ENCODE measurements at regions not wholly inside any gene's neighbourhood (a gene's known extent, or its start where the extent isn't known, plus 50 kb on each side); places are given as distances from the start of the nearest gene placed in this dataset.
A peak's percentile ranks its signal among the peaks of the same experiment; 100 is the strongest.

DNA sequence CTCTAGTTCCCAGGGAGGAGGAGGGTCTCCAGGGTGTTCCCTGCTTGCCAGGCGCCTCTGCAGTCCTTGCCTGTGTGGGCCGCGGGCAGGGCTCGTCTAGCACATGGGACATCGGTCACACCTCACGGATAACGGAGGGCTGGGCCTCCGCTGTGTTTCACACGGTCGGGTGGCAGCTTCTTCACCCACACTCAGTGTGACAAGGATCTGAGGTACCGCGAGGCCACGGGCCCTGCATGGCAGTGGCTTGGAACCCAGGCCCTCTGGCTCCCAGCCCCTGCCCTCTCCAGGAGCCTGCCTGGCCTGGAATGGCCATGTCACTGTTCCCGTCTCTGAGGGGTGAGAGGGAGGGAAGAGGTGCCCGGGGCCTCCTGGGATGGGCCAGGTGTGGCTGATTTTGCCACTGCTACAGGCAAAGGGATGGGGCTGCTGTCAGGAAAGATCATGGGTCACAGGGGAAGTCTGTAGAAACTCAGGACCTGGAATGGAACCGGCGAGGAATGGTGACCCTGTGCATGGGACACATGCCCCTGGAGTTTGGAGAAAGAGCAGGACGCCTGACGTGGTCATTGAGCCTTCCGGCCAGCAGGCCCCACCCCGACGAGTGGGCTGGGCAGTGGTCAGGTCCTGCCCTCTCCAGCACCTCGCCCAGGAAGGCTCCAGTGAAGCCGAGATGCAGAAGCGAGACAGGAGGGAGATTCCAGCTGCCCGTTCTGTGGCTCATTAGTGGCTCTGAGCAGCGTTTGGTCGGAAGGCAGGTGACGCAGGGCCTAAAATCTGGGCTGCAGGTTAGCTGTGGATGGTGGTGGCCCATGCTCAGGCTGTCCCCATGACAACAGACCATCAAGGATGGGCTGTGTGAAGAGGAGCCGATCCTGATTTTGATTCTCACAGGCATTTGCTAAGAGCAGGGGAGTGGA, 76.5 kb upstream of the GSE1 start:
- dilution Hi-C loops (cut with HindIII; ENCODE audit: low sequenced_read_pairs, unreplicated experiment) (no loop called here), in situ Hi-C loops (cut with MboI; ENCODE audit: low sequenced_read_pairs) (no loop called here), intact Hi-C loops (cut with micrococcal nuclease) (no loop called here)
- Histone ChIP-seq H2AFZ (replicated peaks; ENCODE audit: low read length, poor library complexity) (peak overlapping the region; percentile 7), H3K79me1 (ENCODE audit: low read depth in 1 of 2, low read length in 2 of 2) (peaks cover 10 to 42% of the 10 kb centered on the region in 2 experiments), H2AK9ac (replicated peaks; ENCODE audit: low read depth, low read length, poor library complexity) (no peak overlapping the region), H2BK5ac (ENCODE audit: low read depth, low read length, poor library complexity, severe bottlenecking) (no peak overlapping the region), H3K56ac (ENCODE audit: extremely low read depth, insufficient read depth, low read length) (no peak overlapping the region), H3K9me3 (ENCODE audit: control insufficient read depth, insufficient read depth, low read length) (peaks cover 11% of the 10 kb centered on the region), H4K8ac (ENCODE audit: low read depth in 2 of 2, low read length in 2 of 2) (no peak overlapping the region), H3K14ac (replicated peaks; ENCODE audit: low read depth, low read length) (no peak overlapping the region), H3K9ac (ENCODE audit: low read depth, low read length) (no peak overlapping the region), H3K18ac (ENCODE audit: low read depth, low read length) (no peak overlapping the region), H2BK15ac (ENCODE audit: low read depth, low read length) (no peak overlapping the region), H3K4ac (ENCODE audit: low read depth, low read length) (no peak overlapping the region), H3K27ac (ENCODE audit: insufficient read depth, low read length) (no peak overlapping the region), H2BK120ac (ENCODE audit: low read depth, low read length) (no peak overlapping the region), H3K36me3 (ENCODE audit: control insufficient read depth, insufficient read depth, low read length) (peaks cover 4% of the 10 kb centered on the region; the same call in 1 of the 2 replicates), H4K91ac (ENCODE audit: insufficient read depth, low read depth, low read length) (no peak overlapping the region), H3K23ac (ENCODE audit: low read depth, low read length) (0 out of 2 replicates have a peak overlapping the region, but pooled peaks have one; percentile 29), H3K4me2 (ENCODE audit: low read depth, low read length) (no peak overlapping the region), H2BK20ac (ENCODE audit: low read depth, low read length) (no peak overlapping the region), H3K9me1 (ENCODE audit: insufficient read depth, low read length) (peaks cover 7% of the 10 kb centered on the region; the same call in 1 of the 2 replicates), H4K20me1 (ENCODE audit: insufficient read depth, low read length) (peaks cover 14% of the 10 kb centered on the region), H3K4me3 (ENCODE audit: insufficient read depth, low read depth, low read length) (no peak overlapping the region), H3K27me3 (ENCODE audit: control insufficient read depth, insufficient read depth, low read length) (no peaks in the 10 kb centered on the region), H2AK5ac (ENCODE audit: low read depth, low read length) (no peak overlapping the region; the same call in 1 of the 2 replicates), H3K4me1 (ENCODE audit: control insufficient read depth, insufficient read depth, low read length) (peaks cover 7% of the 10 kb centered on the region; the same call in 1 of the 2 replicates), H4K5ac (ENCODE audit: low read depth, low read length) (no peak overlapping the region)
- TF ChIP-seq NFE2L2 (IDR thresholded peaks at IDR 0.05; ENCODE audit: low read depth, low read length) = no peak
- TF ChIP-seq BHLHE40 (IDR thresholded peaks at IDR 0.05; ENCODE audit: low read depth, low read length) = no peak
- no peak for TF ChIP-seq POLR2A (IDR thresholded peaks at IDR 0.05; ENCODE audit: low read depth, low read length)
- no peak for TF ChIP-seq MAZ (IDR thresholded peaks at IDR 0.05; ENCODE audit: borderline replicate concordance, low read depth, low read length)
- no peak for TF ChIP-seq FOS (IDR thresholded peaks at IDR 0.05; ENCODE audit: low read depth, low read length)
- no peak for TF ChIP-seq MXI1 (IDR thresholded peaks at IDR 0.05; ENCODE audit: borderline replicate concordance, low read depth, low read length)
- no peak for TF ChIP-seq MAFK (IDR thresholded peaks at IDR 0.05; ENCODE audit: low read depth, low read length)
- no peak for TF ChIP-seq RCOR1 (IDR thresholded peaks at IDR 0.05; ENCODE audit: insufficient replicate concordance, low read length)
- no peak for TF ChIP-seq RAD21 (IDR thresholded peaks at IDR 0.05; ENCODE audit: low read length)
- WGBS, 2 experiments (ENCODE audit: extremely low coverage in 2 of 2, insufficient read length in 1 of 2) = 87% methylated on average over 14 of the region's 30 CpGs; no CpG with 5 or more reads in 1 of the 2 experiments
- no peak for DNase-seq
- POLR2A ChIA-PET (ENCODE audit: unreplicated experiment) = no interaction called here
- CTCF ChIA-PET = no interaction called here
- BruUV-seq (replicated peaks) = no TSS peak
- no peak for ATAC-seq (ENCODE audit: low read depth)

Measured in IMR-90 (cell line).